Body of pancreas (tissue), 4 donors: ENCODE measurements at regions not wholly inside any gene's neighbourhood (a gene's known extent, or its start where the extent isn't known, plus 50 kb on each side); places are given as distances from the start of the nearest gene placed in this dataset.

Source experiments
- ATAC-seq: fragments of 150-250 bp; one replicate; pipeline ENCODE4 v1.9.1; 2016
- DNase-seq, 4 donors: peaks; one replicate each; pipeline ENCODE4 v3.0.0-alpha.2; 2019
- H3K27ac ChIP-seq, 4 donors: fragments of 200-600 bp; sonication (generic); 1 replicate in 3 of 4; 2 replicates in 1 of 4; pipeline versions ENCODE4 v1.5.1 to v1.6.1; 2016 to 2019; ENCODE audit warnings: mild to moderate bottlenecking in 1 of 4, mixed read lengths in 1 of 4, moderate library complexity in 1 of 4
- H3K27me3 ChIP-seq, 2 donors: fragments of 200-600 bp; sonication (generic); one replicate each; pipeline ENCODE4 v1.6.0; 2016; ENCODE audit warnings: mild to moderate bottlenecking in 1 of 2
- H3K36me3 ChIP-seq, 2 donors: fragments of 200-600 bp; sonication (generic); replicated peaks in 1 of 2; 2 replicates each; pipeline ENCODE4 v1.5.1; 2016; ENCODE audit warnings: low read depth in 2 of 2; ENCODE audit not compliant: insufficient read depth in 1 of 2
- H3K4me1 ChIP-seq: fragments of 200-600 bp; sonication (generic); one replicate; pipeline ENCODE4 v1.6.0; 2016
- H3K4me3 ChIP-seq, 2 donors: fragments of 200-600 bp; sonication (generic); 1 replicate in 1 of 2; 2 replicates in 1 of 2; pipeline ENCODE4 v1.5.1; 2016 to 2019
- H3K9me3 ChIP-seq, 3 donors: fragments of 200-600 bp; sonication (generic); 1 replicate in 2 of 3; 2 replicates in 1 of 3; pipeline ENCODE4 v1.5.1; 2016
- CTCF ChIP-seq, 7 experiments: fragments of 450-650 bp in 4 of 7; fragments of 200-600 bp in 3 of 7; sonication (generic) in 3 of 7; IDR thresholded peaks; one replicate each; pipeline ENCODE4 v1.5.1; 2016 to 2019; ENCODE audit warnings: antibody characterized with exemption in 7 of 7
- POLR2A ChIP-seq, 3 donors: fragments of 450-650 bp; IDR thresholded peaks; one replicate each; pipeline ENCODE4 v1.6.1; 2016; ENCODE audit warnings: antibody characterized with exemption in 3 of 3, mild to moderate bottlenecking in 2 of 3
- whole genome bisulfite sequencing, 2 donors: methylation state at CpG; one replicate each; pipeline ENCODE4 v1.1.5; 2017; 5-methylcytosine and 5-hydroxymethylcytosine counted together
- intact Hi-C: fragments of 100-400 bp; cut with DNase I; formaldehyde crosslinking; loops from one replicate; pipeline ENCODE4 v1.15.1; 2023

DNA sequence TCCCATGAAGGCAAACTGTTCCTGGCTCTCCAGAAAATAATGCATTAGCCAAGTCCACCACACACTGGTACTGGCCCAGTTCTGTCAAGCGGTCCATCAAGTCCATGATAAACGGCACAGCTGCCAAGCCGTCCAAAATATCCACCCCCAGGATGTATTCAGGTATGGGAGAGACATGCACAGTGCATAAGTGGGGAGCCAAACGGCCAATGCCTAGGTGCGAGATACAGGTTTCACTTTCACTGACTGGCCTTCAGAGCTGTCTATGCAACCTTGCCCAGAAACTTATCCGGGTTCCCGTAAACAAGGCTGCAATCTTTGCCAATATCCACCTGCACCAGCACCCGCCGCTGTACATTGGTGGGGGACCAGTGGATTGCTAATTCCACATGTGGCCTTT is 795.8 kb downstream of the EFNA5 start:
- H3K9me3 ChIP-seq = no peaks in the 10 kb centered on the region
- no peak overlapping the region for H3K4me3 ChIP-seq
- no peaks in the 10 kb centered on the region for H3K27me3 ChIP-seq
- intact Hi-C loops = no loop called here
- DNase-seq = peak in 2 of 4 donors; percentile 2 to 8
- no peak overlapping the region for H3K27ac ChIP-seq
- ATAC-seq = no peak
- H3K36me3 ChIP-seq = no peaks in the 10 kb centered on the region
- H3K4me1 ChIP-seq = no peaks in the 10 kb centered on the region
- no peak for TF ChIP-seq POLR2A (IDR thresholded peaks at IDR 0.05)
- TF ChIP-seq CTCF (IDR thresholded peaks at IDR 0.05) = no peak
- 65 to 71% methylated on average over 7 to 9 of the region's 9 CpGs for WGBS, 2 donors

- Histone ChIP-seq H3K27me3 (no peaks in the 10 kb centered on the region), H3K9me3 (no peaks in the 10 kb centered on the region), H3K4me1 (no peaks in the 10 kb centered on the region), H3K27ac (no peak overlapping the region), H3K4me3 (no peak overlapping the region), H3K36me3 (no peaks in the 10 kb centered on the region)
- 76 to 90% methylated on average over 2 to 7 of the region's 7 CpGs for WGBS, 2 donors
- TF ChIP-seq POLR2A (IDR thresholded peaks at IDR 0.05) (no peak), CTCF (IDR thresholded peaks at IDR 0.05) (no peak)
- DNase-seq = no peak
- intact Hi-C loops = no loop called here
- no peak for ATAC-seq
These were observed 796.2 kb downstream of the EFNA5 start for GRCh38 chr5:106874531-106874930.

DNA sequence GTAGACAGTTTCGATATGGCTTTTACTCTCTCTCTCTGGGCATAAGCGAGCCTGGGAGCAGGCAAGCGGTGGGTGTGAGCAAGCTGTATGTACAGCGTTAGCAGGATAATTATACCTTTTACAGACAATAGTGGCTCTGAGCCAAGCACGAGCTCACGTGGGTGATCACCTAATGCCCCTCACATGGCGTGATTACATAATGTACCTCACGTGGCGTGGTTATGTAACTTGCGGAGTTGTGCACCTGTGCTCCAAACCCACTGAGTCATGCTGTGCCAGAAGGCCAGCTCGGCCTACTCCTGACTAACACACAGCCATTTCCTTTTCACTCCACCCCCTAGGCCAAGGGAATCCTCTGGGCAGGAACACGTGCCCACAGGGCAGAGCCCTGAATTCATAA is 797.2 kb downstream of the EFNA5 start:
- no peaks in the 10 kb centered on the region for H3K9me3 ChIP-seq
- H3K4me1 ChIP-seq = no peaks in the 10 kb centered on the region
- no peaks in the 10 kb centered on the region for H3K36me3 ChIP-seq
- TF ChIP-seq CTCF (IDR thresholded peaks at IDR 0.05) = no peak
- no peak for TF ChIP-seq POLR2A (IDR thresholded peaks at IDR 0.05)
- no peak for ATAC-seq
- no peak overlapping the region for H3K4me3 ChIP-seq
- no peak overlapping the region for H3K27ac ChIP-seq
- intact Hi-C loops = no loop called here
- peak; percentile 19 to 47 (median 37) for DNase-seq
- WGBS, 2 donors = 69 to 76% methylated on average over 12 of the region's 12 CpGs
- H3K27me3 ChIP-seq = no peaks in the 10 kb centered on the region

GRCh38 chr5:106865279-106865678 is 805.5 kb downstream of the EFNA5 start:
- 77 to 82% methylated on average over 5 of the region's 5 CpGs for WGBS, 2 donors
- DNase-seq (no peak), ATAC-seq (no peak)
- H3K9me3 ChIP-seq = no peaks in the 10 kb centered on the region
- no peak overlapping the region for H3K27ac ChIP-seq
- no peaks in the 10 kb centered on the region for H3K4me1 ChIP-seq
- H3K4me3 ChIP-seq = no peak overlapping the region
- H3K36me3 ChIP-seq = no peaks in the 10 kb centered on the region
- TF ChIP-seq CTCF (IDR thresholded peaks at IDR 0.05) = no peak
- no peak for TF ChIP-seq POLR2A (IDR thresholded peaks at IDR 0.05)
- intact Hi-C loops = no loop called here
- no peaks in the 10 kb centered on the region for H3K27me3 ChIP-seq

GRCh38 chr5:106862450-106863193 is 808.1 kb downstream of the EFNA5 start:
- H3K4me1 ChIP-seq = no peaks in the 10 kb centered on the region
- intact Hi-C loops = no loop called here
- H3K4me3 ChIP-seq = no peak overlapping the region
- TF ChIP-seq POLR2A (IDR thresholded peaks at IDR 0.05) = no peak
- TF ChIP-seq CTCF (IDR thresholded peaks at IDR 0.05) = no peak
- no peaks in the 10 kb centered on the region for H3K9me3 ChIP-seq
- 47 to 54% methylated on average over 3 of the region's 3 CpGs for WGBS, 2 donors
- no peaks in the 10 kb centered on the region for H3K27me3 ChIP-seq
- DNase-seq (no peak), ATAC-seq (no peak)
- no peaks in the 10 kb centered on the region for H3K36me3 ChIP-seq
- H3K27ac ChIP-seq = no peak overlapping the region
